Fibroblast of pulmonary artery (primary cell): ENCODE measurements at regions not wholly inside any gene's neighbourhood (a gene's known extent, or its start where the extent isn't known, plus 50 kb on each side); places are given as distances from the start of the nearest gene placed in this dataset.

Experiments used
- DNase-seq: peaks from one replicate; pipeline ENCODE4 v3.0.0-alpha.2; 2010; ENCODE audit warnings: low read depth
- H3K4me3 ChIP-seq: replicated peaks from 2 replicates; pipeline ENCODE4 v1.5.1; 2011; ENCODE audit warnings: low read depth, mild to moderate bottlenecking, control low read depth, low read length, moderate library complexity
- CTCF ChIP-seq: IDR thresholded peaks from 2 replicates; pipeline ENCODE4 v1.5.1; 2011; ENCODE audit warnings: mild to moderate bottlenecking, control low read depth, low read length, inconsistent platforms; ENCODE audit errors: missing control alignments

- DNase-seq, result no peak
- H3K4me3 ChIP-seq, result no peak overlapping the region
- TF ChIP-seq CTCF, result no peak
Measured at GRCh38 chrX:7759830-7760229, 83.1 kb upstream of the VCX start.

- H3K4me3 ChIP-seq, result no peak overlapping the region
- peak; percentile 1 for DNase-seq
- TF ChIP-seq CTCF, result no peak
Measured at GRCh38 chrX:7746856-7747255, 96.1 kb upstream of the VCX start.

GRCh38 chrX:7730071-7730470 is 112.9 kb upstream of the VCX start:
- no peak overlapping the region for H3K4me3 ChIP-seq
- DNase-seq, result no peak
- TF ChIP-seq CTCF, result no peak

- no peak for DNase-seq
- no peak for TF ChIP-seq CTCF
- H3K4me3 ChIP-seq, result no peak overlapping the region
Measured at GRCh38 chrX:7720519-7720918, 122.5 kb upstream of the VCX start.

GRCh38 chrX:7714351-7714750 is 128.6 kb upstream of the VCX start:
- TF ChIP-seq CTCF, result no peak
- no peak for DNase-seq
- no peak overlapping the region for H3K4me3 ChIP-seq

- no peak for TF ChIP-seq CTCF
- no peak overlapping the region for H3K4me3 ChIP-seq
- DNase-seq, result no peak
Measured at GRCh38 chrX:7711167-7711566, 131.8 kb upstream of the VCX start.

GRCh38 chrX:7709845-7710244 is 133.1 kb upstream of the VCX start:
- TF ChIP-seq CTCF, result no peak
- DNase-seq, result no peak
- no peak overlapping the region for H3K4me3 ChIP-seq
